Progenitor cell of endocrine pancreas (in vitro differentiated cells): ENCODE measurements at regions not wholly inside any gene's neighbourhood (a gene's known extent, or its start where the extent isn't known, plus 50 kb on each side); places are given as distances from the start of the nearest gene placed in this dataset.

Experiments used
- DNase-seq: peaks from one replicate; pipeline ENCODE4 v3.0.0; 2021; ENCODE audit warnings: low spot score; ENCODE audit not compliant: unreplicated experiment
- H3K27ac Mint-ChIP-seq: 2 replicates; pipeline ENCODE4 v1.8.0; 2021; ENCODE audit warnings: mild to moderate bottlenecking, moderate library complexity, mixed read lengths
- H3K27me3 Mint-ChIP-seq: 2 replicates; pipeline ENCODE4 v1.8.0; 2021; ENCODE audit warnings: mixed read lengths
- H3K36me3 Mint-ChIP-seq: 2 replicates; pipeline ENCODE4 v1.8.0; 2022; ENCODE audit warnings: mixed read lengths; ENCODE audit not compliant: insufficient read depth
- H3K4me1 Mint-ChIP-seq: 2 replicates; pipeline ENCODE4 v1.8.0; 2021; ENCODE audit warnings: low read depth, mixed read lengths
- H3K4me3 Mint-ChIP-seq: 2 replicates; pipeline ENCODE4 v1.8.0; 2021; ENCODE audit warnings: low read depth, mild to moderate bottlenecking, moderate library complexity, mixed read lengths
- H3K9me3 Mint-ChIP-seq: 2 replicates; pipeline ENCODE4 v1.8.0; 2021; ENCODE audit warnings: low read depth, mixed read lengths
- TF ChIP-seq, protein P1 (sequence below): fragments of 200-600 bp; sonication (generic); IDR thresholded peaks from one replicate; pipeline ENCODE4 v1.5.0; 2021; ENCODE audit warnings: antibody characterized with exemption, mild to moderate bottlenecking; ENCODE audit not compliant: unreplicated experiment

DNA sequence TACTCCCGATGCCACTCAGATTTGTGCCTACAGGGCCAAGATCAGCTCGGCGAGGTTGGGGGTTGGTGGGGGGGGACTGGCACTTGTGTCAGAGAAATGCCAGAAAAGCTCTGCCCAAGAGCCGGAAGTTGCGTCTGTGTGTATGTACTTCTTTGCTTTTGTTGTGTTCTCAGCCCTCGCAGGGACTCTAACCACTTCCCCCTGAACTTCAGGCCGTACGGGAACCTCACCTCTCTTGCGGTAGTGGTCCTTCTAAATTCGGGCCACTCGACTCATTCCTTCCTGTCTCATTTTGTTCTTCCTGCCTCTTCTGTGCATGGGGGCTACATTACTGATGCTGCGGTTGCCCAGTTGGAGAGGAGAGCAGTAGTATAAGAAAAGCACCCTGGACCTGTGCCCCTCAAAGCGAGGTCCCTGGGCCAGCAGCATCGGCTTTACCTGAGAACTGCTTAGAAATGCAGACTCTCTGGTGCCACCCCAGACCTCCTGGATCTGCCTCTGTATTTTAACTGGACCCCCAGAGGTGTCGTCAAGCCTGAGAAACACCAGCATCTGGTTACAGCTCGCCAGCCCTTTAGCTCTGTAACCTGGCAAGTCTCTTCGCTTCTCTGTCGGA, 146.3 kb upstream of the RPS6KA3 start:
- Mint-ChIP-seq H3K4me3 (no peak overlapping the region), H3K27me3 (no peaks in the 10 kb centered on the region), H3K9me3 (peaks cover 26% of the 10 kb centered on the region), H3K27ac (no peak overlapping the region), H3K4me1 (no peaks in the 10 kb centered on the region), H3K36me3 (peaks cover under 1% of the 10 kb centered on the region)
- DNase-seq, result no peak
- TF ChIP-seq, protein P1, sequence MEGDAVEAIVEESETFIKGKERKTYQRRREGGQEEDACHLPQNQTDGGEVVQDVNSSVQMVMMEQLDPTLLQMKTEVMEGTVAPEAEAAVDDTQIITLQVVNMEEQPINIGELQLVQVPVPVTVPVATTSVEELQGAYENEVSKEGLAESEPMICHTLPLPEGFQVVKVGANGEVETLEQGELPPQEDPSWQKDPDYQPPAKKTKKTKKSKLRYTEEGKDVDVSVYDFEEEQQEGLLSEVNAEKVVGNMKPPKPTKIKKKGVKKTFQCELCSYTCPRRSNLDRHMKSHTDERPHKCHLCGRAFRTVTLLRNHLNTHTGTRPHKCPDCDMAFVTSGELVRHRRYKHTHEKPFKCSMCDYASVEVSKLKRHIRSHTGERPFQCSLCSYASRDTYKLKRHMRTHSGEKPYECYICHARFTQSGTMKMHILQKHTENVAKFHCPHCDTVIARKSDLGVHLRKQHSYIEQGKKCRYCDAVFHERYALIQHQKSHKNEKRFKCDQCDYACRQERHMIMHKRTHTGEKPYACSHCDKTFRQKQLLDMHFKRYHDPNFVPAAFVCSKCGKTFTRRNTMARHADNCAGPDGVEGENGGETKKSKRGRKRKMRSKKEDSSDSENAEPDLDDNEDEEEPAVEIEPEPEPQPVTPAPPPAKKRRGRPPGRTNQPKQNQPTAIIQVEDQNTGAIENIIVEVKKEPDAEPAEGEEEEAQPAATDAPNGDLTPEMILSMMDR, result no peak

DNA sequence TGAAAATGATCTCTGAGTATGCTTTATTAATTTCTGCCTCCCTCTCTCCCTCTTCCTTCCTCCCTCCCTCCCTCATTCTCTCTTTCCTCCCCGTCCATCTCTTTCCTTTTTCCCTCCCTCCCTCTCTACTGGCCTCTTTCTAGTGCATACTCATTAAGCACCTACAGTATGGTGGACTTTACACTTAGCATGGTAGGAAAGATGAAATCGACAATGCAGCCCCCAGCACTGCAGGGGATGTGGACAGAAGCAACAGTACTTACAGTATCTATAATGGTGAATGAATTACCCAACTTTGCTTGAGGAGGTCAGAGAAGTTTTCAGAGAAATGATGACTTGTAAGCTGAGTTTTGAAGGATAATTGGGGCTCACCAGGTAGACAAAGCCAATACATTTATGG, 143.8 kb upstream of the RPS6KA3 start:
- TF ChIP-seq, protein P1, result no peak
- Mint-ChIP-seq H3K36me3 (peaks cover 1% of the 10 kb centered on the region), H3K4me3 (no peak overlapping the region), H3K4me1 (no peaks in the 10 kb centered on the region), H3K9me3 (peaks cover 30% of the 10 kb centered on the region), H3K27me3 (no peaks in the 10 kb centered on the region), H3K27ac (no peak overlapping the region)
- no peak for DNase-seq

DNA sequence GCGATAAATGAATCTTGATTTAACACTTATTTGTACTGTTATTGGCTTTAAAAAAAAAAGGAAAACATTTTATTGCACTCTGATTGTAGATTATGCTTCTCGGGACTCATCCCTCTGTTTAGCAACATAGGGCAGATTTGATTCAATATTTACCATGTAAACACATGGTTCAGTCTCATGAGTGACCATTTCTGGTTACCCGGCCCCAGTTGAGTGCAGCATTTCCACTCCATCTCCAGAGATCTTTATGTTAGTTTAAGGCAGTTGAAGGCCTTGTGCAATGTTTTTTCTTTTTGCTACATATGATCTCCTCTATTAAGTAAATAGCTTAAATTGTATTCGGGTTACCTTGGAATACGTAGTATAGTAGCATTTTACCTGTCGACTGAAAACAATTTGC, 143.3 kb upstream of the RPS6KA3 start:
- Mint-ChIP-seq H3K27ac (no peak overlapping the region), H3K27me3 (no peaks in the 10 kb centered on the region), H3K36me3 (peaks cover 1% of the 10 kb centered on the region), H3K4me1 (no peaks in the 10 kb centered on the region), H3K9me3 (peaks cover 30% of the 10 kb centered on the region), H3K4me3 (no peak overlapping the region)
- TF ChIP-seq, protein P1, result no peak
- no peak for DNase-seq

DNA sequence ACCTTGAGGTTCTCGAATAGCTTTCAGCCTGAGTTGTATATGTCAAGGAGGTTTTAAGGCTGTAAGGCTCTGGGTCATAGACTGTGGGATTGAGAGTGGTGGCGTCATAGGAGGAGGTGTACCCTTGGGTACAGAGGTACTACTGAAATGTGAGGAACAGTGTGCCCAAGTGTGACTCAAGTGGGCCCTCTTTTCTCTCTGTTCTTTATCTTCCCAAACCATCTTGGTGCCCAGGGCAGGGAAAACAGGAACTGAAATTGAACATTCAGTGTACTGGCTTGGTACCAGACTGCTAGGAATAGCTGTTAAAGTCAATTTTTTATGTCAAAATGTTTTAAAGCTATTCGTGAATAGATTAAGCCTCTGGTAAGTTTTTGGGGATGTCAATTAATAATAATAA, 136.2 kb upstream of the RPS6KA3 start:
- H3K9me3 Mint-ChIP-seq, result peaks cover 34% of the 10 kb centered on the region
- H3K36me3 Mint-ChIP-seq, result peaks cover under 1% of the 10 kb centered on the region

DNA sequence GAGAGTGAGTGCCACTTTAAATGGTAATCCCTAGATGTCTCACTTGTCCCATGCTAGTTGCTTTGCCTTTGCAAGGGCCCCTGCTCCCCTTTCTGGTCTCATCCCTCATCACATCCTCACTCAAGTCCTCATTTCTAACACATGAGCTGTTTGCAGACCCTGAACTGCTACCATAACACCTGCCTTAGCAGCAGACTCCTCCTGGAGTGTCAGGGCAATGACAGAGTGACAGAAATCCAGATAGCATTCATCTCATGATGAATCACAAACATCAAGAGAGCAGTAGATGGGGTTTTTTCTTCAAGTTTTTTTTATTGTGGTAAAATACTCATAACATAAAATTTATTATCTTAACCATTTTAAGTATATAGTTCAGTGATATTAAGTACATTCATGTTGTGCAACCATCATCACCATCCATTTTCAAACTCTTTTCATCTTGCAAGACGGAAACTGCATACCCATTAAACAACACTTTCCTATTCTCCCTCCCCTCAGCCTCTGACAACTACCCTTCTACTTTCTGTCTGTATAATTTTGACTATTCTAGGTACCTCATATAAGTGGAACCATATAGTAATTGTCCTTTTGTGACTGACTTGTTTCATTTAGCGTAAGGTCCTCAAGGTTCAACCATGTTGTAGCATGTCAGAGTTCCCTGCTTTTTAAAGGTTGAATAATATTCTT, 133.2 kb upstream of the RPS6KA3 start:
- Mint-ChIP-seq H3K9me3 (peaks cover 26% of the 10 kb centered on the region), H3K4me3 (no peak overlapping the region), H3K36me3 (no peaks in the 10 kb centered on the region), H3K4me1 (peaks cover 4% of the 10 kb centered on the region), H3K27me3 (no peaks in the 10 kb centered on the region), H3K27ac (no peak overlapping the region)
- TF ChIP-seq, protein P1, result no peak
- DNase-seq, result no peak

More for the DNA sequence above, 136.2 kb upstream of the RPS6KA3 start:
- Mint-ChIP-seq H3K4me3 (no peak overlapping the region), H3K27me3 (no peaks in the 10 kb centered on the region), H3K27ac (no peak overlapping the region), H3K4me1 (no peaks in the 10 kb centered on the region)
- TF ChIP-seq, protein P1, result no peak
- no peak for DNase-seq
